Right lobe of liver (tissue), 6 donors: ENCODE measurements at regions not wholly inside any gene's neighbourhood (a gene's known extent, or its start where the extent isn't known, plus 50 kb on each side); places are given as distances from the start of the nearest gene placed in this dataset.

Source experiments
- ATAC-seq, 4 donors: fragments of 200-7000 bp; cut with Tn5 transposase; one replicate each; pipeline ENCODE4 v1.9.1; 2020; ENCODE audit warnings: mild to moderate bottlenecking in 4 of 4, moderate library complexity in 4 of 4
- DNase-seq, 3 donors: peaks; one replicate each; pipeline ENCODE4 v3.0.0-alpha.2; 2020
- H3K27ac ChIP-seq, 3 donors: fragments of 200-600 bp; one replicate each; pipeline ENCODE4 v1.8.0; 2022
- H3K27me3 ChIP-seq, 2 donors: fragments of 200-600 bp; one replicate each; pipeline ENCODE4 v1.8.0; 2022
- H3K36me3 ChIP-seq, 4 donors: fragments of 200-600 bp; sonication (generic) in 1 of 4; one replicate each; pipeline versions ENCODE4 v1.5.1 to v1.8.0; 2017 to 2022; ENCODE audit warnings: control low read depth in 1 of 4
- H3K4me1 ChIP-seq, 4 donors: fragments of 200-600 bp; sonication (generic) in 1 of 4; one replicate each; pipeline versions ENCODE4 v1.5.1 to v1.8.0; 2017 to 2022; ENCODE audit warnings: control low read depth in 1 of 4
- H3K4me3 ChIP-seq, 3 donors: fragments of 200-600 bp; one replicate each; pipeline ENCODE4 v1.8.0; 2022
- H3K9me3 ChIP-seq, 4 donors: fragments of 200-600 bp; sonication (generic) in 1 of 4; one replicate each; pipeline versions ENCODE4 v1.5.1 to v1.8.0; 2017 to 2022; ENCODE audit warnings: control low read depth in 1 of 4
- POLR2A ChIP-seq: fragments of 450-650 bp; IDR thresholded peaks from one replicate; pipeline ENCODE4 v1.6.1; 2017; ENCODE audit warnings: antibody characterized with exemption, mild to moderate bottlenecking
- whole genome bisulfite sequencing: methylation state at CpG from one replicate; pipeline ENCODE4 v1.1.6; 2018; ENCODE audit warnings: low coverage, low lambda C conversion rate; ENCODE audit not compliant: insufficient coverage; ENCODE audit errors: missing lambda C conversion rate; 5-methylcytosine and 5-hydroxymethylcytosine counted together
- intact Hi-C, 2 donors: fragments of 100-400 bp; cut with DNase I; formaldehyde crosslinking; loops; one replicate each; pipeline versions ENCODE4 v1.11.2 to v1.14.1; 2022
- TF ChIP-seq, protein P1 (sequence below), 4 donors: fragments of 200-600 bp in 3 of 4; fragments of 450-650 bp in 1 of 4; IDR thresholded peaks; one replicate each; pipeline versions ENCODE4 v1.5.1 to v1.8.0; 2016 to 2022; ENCODE audit warnings: antibody characterized with exemption in 4 of 4, mild to moderate bottlenecking in 2 of 4
- donor health status: DM: no; HTN: yes; CAD: no.
- donor health status: DM: no; HTN: no; CAD: no.
- donor health status: DM: no; HTN: no; CAD: no.
- donor health status: DM: no; HTN: yes; CAD: no.
- donor health status: DM: no; HTN: yes; CAD: no.

DNA sequence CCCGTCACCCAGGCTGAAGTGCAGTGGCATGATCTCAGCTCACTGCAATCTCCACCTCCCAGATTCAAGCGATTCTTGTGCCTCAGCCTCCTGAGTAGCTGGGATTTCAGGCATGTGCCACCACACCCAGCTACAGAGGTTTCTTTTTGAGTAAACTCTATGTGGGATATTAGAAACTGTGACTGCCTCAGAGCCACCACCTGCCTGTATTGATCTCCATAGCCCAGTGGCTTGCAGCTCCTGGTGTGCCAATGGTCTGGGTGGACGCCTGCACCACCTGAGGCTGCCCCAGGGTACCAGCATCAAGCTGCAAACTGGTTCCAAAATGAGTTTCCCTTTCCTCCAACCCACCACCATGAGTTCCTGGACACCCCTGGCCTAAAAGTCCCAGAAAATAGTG is 89.7 kb upstream of the SLC44A3 start:
- Histone ChIP-seq H3K4me3 (no peak overlapping the region), H3K27me3 (no peaks in the 10 kb centered on the region), H3K4me1 (no peaks in the 10 kb centered on the region), H3K9me3 (no peaks in the 10 kb centered on the region), H3K27ac (no peak overlapping the region), H3K36me3 (no peaks in the 10 kb centered on the region)
- no peak for DNase-seq
- TF ChIP-seq POLR2A: no peak
- TF ChIP-seq, protein P1, sequence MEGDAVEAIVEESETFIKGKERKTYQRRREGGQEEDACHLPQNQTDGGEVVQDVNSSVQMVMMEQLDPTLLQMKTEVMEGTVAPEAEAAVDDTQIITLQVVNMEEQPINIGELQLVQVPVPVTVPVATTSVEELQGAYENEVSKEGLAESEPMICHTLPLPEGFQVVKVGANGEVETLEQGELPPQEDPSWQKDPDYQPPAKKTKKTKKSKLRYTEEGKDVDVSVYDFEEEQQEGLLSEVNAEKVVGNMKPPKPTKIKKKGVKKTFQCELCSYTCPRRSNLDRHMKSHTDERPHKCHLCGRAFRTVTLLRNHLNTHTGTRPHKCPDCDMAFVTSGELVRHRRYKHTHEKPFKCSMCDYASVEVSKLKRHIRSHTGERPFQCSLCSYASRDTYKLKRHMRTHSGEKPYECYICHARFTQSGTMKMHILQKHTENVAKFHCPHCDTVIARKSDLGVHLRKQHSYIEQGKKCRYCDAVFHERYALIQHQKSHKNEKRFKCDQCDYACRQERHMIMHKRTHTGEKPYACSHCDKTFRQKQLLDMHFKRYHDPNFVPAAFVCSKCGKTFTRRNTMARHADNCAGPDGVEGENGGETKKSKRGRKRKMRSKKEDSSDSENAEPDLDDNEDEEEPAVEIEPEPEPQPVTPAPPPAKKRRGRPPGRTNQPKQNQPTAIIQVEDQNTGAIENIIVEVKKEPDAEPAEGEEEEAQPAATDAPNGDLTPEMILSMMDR (IDR thresholded peaks at IDR 0.05): no peak
- 71% methylated on average over 2 of the region's 3 CpGs for WGBS
- intact Hi-C loops: no loop called here
- no peak for ATAC-seq

DNA sequence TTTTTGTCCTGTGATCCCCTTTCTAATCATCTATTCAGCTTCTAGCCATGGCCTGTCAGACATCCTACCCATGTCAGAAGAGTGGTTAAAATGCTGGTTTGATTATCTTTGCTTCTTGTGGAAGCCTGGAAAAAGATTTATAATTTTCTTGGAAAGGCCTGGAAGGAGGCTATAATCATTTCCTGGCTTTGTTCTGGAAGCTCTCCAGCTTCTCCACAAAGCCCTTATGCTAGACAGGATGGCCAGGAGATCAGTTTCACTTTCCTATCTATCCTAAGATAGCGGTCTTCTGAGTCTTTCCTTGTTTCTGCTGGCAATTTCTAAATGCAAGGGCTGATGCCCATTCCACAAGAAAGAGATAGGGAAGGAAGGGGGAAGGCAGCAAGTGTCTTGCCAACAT is 90.9 kb upstream of the SLC44A3 start:
- ATAC-seq: peak; percentile 56 to 76 (median 68)
- H3K27ac ChIP-seq: no peak overlapping the region
- H3K9me3 ChIP-seq: no peaks in the 10 kb centered on the region
- H3K4me3 ChIP-seq: no peak overlapping the region
- DNase-seq: no peak
- 67% methylated on average over 1 of the region's 1 CpG for WGBS
- TF ChIP-seq, protein P1 (IDR thresholded peaks at IDR 0.05): no peak
- no peak for TF ChIP-seq POLR2A
- H3K27me3 ChIP-seq: no peaks in the 10 kb centered on the region
- H3K4me1 ChIP-seq: no peaks in the 10 kb centered on the region
- H3K36me3 ChIP-seq: no peaks in the 10 kb centered on the region
- intact Hi-C loops: no loop called here

DNA sequence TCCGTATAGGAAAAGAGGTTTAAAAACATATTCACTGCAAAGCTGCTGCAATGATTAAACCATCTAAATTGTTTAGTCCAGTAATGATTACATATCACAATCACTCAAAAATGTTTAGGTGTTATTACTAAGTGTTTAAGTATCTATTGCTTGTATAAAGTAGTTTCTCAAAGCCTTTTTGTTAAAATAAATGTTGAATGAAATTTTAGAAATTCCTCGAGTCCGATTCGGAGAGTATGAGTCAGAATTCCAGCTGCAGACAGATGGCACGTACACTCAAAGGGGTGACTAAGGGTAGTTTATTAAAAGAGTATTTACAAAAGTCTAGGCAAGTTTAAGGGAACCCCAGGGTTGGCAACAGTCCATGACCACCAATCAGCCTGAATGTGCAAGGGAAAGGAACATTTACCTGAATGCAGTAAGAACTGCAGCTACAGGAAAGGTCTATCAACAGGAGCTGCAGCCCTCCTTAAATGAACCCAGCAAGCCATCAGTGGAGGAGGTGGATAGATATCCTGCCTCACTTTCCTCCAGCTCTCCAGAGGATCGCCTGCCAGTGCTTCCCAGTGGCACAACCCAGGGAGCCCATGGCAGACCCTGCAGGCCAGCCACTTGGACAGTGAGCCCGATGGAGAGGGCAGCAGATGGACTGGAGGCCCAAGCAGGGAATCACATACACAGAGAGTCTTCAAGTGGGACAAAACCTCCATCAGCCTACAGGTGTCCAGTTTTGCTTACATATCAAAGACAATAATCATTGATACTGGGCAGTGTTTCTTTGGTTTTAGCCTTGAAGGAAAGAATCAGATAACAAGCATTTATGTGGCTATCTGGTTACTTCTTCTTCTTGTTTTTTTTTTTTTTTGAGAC is 92.1 kb upstream of the SLC44A3 start:
- H3K4me1 ChIP-seq: no peaks in the 10 kb centered on the region
- H3K27me3 ChIP-seq: no peaks in the 10 kb centered on the region
- H3K9me3 ChIP-seq: no peaks in the 10 kb centered on the region
- WGBS: 66% methylated on average over 5 of the region's 7 CpGs
- H3K36me3 ChIP-seq: no peaks in the 10 kb centered on the region
- no peak for ATAC-seq
- TF ChIP-seq POLR2A: no peak
- H3K27ac ChIP-seq: no peak overlapping the region
- no peak for DNase-seq
- H3K4me3 ChIP-seq: no peak overlapping the region
- intact Hi-C loops: no loop called here

DNA sequence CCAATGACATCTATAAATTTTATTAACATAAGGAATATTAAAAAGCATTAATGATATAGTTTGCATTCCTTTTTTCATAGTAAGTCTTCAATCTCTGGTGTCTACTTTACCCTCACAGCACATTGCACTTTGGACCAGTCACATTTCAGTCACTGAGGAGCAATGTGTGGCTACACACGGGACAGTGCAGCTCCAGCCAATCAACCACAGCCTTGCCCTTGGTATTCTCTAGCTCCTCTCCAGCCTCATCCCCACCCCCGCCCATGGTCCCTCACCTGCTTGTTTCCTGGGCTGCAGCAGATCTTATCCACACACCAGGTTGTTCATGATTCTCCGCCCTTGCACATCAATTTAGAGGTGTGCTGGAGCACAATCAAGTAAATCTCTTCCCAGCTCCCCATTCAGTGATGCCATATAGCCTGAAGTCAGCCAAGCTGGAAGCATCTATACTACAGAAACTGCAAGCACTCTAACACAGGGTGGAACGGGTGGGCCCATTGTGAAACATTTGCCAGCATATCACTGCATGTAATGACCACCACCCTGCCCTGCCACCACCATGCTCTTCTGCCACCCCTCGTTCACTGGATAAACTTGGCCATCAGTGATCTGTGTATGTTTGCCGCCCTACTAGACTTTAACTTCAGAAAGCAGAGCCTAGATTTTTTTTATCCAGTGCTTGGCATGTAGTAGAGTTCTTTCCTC is 93.0 kb upstream of the SLC44A3 start:
- intact Hi-C loops: no loop called here
- ATAC-seq (no peak), DNase-seq (no peak)
- H3K27ac ChIP-seq: no peak overlapping the region
- H3K27me3 ChIP-seq: no peaks in the 10 kb centered on the region
- no peaks in the 10 kb centered on the region for H3K36me3 ChIP-seq
- no peaks in the 10 kb centered on the region for H3K4me1 ChIP-seq
- H3K4me3 ChIP-seq: no peak overlapping the region
- H3K9me3 ChIP-seq: no peaks in the 10 kb centered on the region
- 54% methylated on average over 4 of the region's 6 CpGs for WGBS
- TF ChIP-seq, protein P1 (IDR thresholded peaks at IDR 0.05): no peak
- no peak for TF ChIP-seq POLR2A

DNA sequence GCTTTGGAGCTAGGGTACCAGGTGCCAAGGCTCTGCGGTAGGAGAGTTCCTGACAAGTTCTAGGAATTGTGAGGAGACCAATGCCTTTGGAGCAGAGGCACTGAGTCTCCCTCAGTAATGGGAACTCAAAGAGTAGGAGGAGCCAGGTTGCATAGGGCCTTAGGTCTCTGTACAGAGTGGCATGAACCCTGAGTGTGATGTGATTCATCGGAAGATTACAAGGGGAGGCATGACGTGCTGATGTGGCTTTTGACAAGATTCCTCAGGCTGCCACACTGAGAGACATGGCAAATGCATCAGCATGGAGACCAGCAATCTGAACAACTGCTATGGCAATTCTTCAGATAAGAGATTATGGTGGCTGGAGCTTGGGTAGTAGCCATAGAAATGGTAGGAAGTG is 94.6 kb upstream of the SLC44A3 start:
- H3K36me3 ChIP-seq: no peaks in the 10 kb centered on the region
- H3K27ac ChIP-seq: no peak overlapping the region
- ATAC-seq: no peak
- H3K4me3 ChIP-seq: no peak overlapping the region
- no peak for DNase-seq
- no peaks in the 10 kb centered on the region for H3K9me3 ChIP-seq
- no peaks in the 10 kb centered on the region for H3K4me1 ChIP-seq
- no peaks in the 10 kb centered on the region for H3K27me3 ChIP-seq
- intact Hi-C loops: no loop called here
- TF ChIP-seq POLR2A: no peak
- TF ChIP-seq, protein P1 (IDR thresholded peaks at IDR 0.05): no peak
- no CpG with 5 or more reads among the region's 3 CpGs for WGBS
